ENCODE measurements at regions not wholly inside any gene's neighbourhood (a gene's known extent, or its start where the extent isn't known, plus 50 kb on each side); places are given as distances from the start of the nearest gene placed in this dataset.

DNA sequence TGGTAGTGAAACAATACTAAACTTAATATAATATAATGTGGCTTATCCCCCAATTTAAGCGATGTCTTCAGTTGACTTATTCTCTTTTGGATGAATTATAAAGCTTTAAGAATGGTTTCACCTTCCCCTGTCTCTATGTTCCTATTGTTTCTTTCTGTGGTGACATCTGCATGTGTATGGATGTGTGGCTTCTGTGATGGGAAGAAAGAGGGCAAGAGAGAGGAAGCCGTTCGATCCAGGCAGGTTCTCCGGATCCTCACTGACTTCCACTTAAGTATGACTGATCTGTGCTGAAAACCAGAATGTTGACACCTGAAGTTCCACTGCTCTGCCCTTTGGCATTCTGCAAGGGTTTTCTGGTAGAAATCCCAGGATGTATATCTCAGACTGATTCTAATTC, 1150.8 kb downstream of the STPG2 start:
- WGBS (ENCODE audit: insufficient coverage), result 89% methylated on average over 3 of the region's 4 CpGs

DNA sequence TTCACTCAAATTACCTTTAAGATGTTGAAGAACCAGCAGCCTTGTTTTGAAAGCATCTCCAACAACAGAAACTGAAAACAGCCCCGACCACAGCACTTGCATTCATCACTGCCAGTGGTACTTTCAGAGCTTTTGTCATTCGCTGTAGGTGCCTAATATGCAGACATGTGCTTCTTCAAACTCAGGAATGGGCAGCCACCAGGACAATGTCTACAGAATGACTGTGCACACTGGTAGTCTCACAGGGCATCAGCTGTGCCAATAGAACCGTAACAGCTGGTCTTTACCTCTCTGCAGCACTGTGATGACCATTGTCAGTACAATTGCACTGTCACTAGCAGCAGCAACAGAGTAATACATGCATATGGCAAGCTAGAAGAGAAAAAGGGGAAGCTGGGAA, 1149.7 kb downstream of the STPG2 start:
- no peak overlapping the region for H3K9ac ChIP-seq (ENCODE audit: insufficient read depth, low read length, poor library complexity, severe bottlenecking)
- Mint-ChIP-seq H3K4me3 (no peak overlapping the region), H3K27me3 (ENCODE audit: low read depth in 3 of 3) (no peaks in the 10 kb centered on the region), H3K27ac (no peak overlapping the region), H3K9me3 (peaks cover under 1 to 8% (median 5%) of the 10 kb centered on the region in 7 donors), H3K36me3 (no peaks in the 10 kb centered on the region), H3K4me1 (no peaks in the 10 kb centered on the region)
- peaks cover 0 to 7% of the 10 kb centered on the region in 2 donors for H3K9me3 ChIP-seq (replicated peaks in 1 of 2; ENCODE audit: control insufficient read depth in 1 of 2, insufficient read depth in 1 of 2, low read length in 2 of 2)
- WGBS (ENCODE audit: insufficient coverage), result 77% methylated on average over 3 of the region's 3 CpGs
- TF ChIP-seq, protein P1, sequence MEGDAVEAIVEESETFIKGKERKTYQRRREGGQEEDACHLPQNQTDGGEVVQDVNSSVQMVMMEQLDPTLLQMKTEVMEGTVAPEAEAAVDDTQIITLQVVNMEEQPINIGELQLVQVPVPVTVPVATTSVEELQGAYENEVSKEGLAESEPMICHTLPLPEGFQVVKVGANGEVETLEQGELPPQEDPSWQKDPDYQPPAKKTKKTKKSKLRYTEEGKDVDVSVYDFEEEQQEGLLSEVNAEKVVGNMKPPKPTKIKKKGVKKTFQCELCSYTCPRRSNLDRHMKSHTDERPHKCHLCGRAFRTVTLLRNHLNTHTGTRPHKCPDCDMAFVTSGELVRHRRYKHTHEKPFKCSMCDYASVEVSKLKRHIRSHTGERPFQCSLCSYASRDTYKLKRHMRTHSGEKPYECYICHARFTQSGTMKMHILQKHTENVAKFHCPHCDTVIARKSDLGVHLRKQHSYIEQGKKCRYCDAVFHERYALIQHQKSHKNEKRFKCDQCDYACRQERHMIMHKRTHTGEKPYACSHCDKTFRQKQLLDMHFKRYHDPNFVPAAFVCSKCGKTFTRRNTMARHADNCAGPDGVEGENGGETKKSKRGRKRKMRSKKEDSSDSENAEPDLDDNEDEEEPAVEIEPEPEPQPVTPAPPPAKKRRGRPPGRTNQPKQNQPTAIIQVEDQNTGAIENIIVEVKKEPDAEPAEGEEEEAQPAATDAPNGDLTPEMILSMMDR (IDR thresholded peaks at IDR 0.05), result no peak
- intact Hi-C loops (cut with micrococcal nuclease), result no loop called here
- no peaks in the 10 kb centered on the region for H3K4me1 ChIP-seq (ENCODE audit: control insufficient read depth in 1 of 2, insufficient read depth in 2 of 2, low read length in 2 of 2)
- no peak overlapping the region for H3K4me3 ChIP-seq (replicated peaks in 1 of 3; ENCODE audit: low read depth in 2 of 3, low read length in 3 of 3)
- H4K20me1 ChIP-seq (ENCODE audit: insufficient read depth, low read length), result no peaks in the 10 kb centered on the region
- no peak for DNase-seq
- H3K27me3 ChIP-seq (ENCODE audit: control insufficient read depth in 2 of 2, insufficient read depth in 2 of 2, low read length in 2 of 2), result no peaks in the 10 kb centered on the region
- H3K27ac ChIP-seq (ENCODE audit: low read depth in 1 of 2, low read length in 2 of 2), result no peak overlapping the region
- no peak overlapping the region for H3K4me2 ChIP-seq (replicated peaks; ENCODE audit: extremely low read depth, low read length, poor library complexity, severe bottlenecking)
- no peaks in the 10 kb centered on the region for H3K36me3 ChIP-seq (replicated peaks in 1 of 2; ENCODE audit: control insufficient read depth in 1 of 2, insufficient read depth in 2 of 2, low read length in 2 of 2)
- no peaks in the 10 kb centered on the region for H3K79me2 ChIP-seq (ENCODE audit: insufficient read depth, low read length)
- no peak overlapping the region for H2AFZ ChIP-seq (ENCODE audit: insufficient read depth, low read depth, low read length, poor library complexity, severe bottlenecking)

More for the DNA sequence above, 1150.8 kb downstream of the STPG2 start:
- intact Hi-C loops (cut with micrococcal nuclease), result no loop called here
- H3K27ac ChIP-seq (ENCODE audit: low read depth in 1 of 2, low read length in 2 of 2), result no peak overlapping the region
- no peaks in the 10 kb centered on the region for H3K27me3 ChIP-seq (ENCODE audit: control insufficient read depth in 2 of 2, insufficient read depth in 2 of 2, low read length in 2 of 2)
- no peak overlapping the region for H3K4me2 ChIP-seq (replicated peaks; ENCODE audit: extremely low read depth, low read length, poor library complexity, severe bottlenecking)
- Mint-ChIP-seq H3K4me3 (no peak overlapping the region), H3K27me3 (ENCODE audit: low read depth in 3 of 3) (no peaks in the 10 kb centered on the region), H3K27ac (no peak overlapping the region), H3K9me3 (peaks cover 4 to 8% (median 5%) of the 10 kb centered on the region in 7 donors), H3K4me1 (no peaks in the 10 kb centered on the region), H3K36me3 (no peaks in the 10 kb centered on the region)
- TF ChIP-seq, protein P1 (IDR thresholded peaks at IDR 0.05), result no peak
- H3K4me1 ChIP-seq (ENCODE audit: control insufficient read depth in 1 of 2, insufficient read depth in 2 of 2, low read length in 2 of 2), result no peaks in the 10 kb centered on the region
- H3K9me3 ChIP-seq (replicated peaks in 1 of 2; ENCODE audit: control insufficient read depth in 1 of 2, insufficient read depth in 1 of 2, low read length in 2 of 2), result peaks cover 0 to 7% of the 10 kb centered on the region in 2 donors
- no peak overlapping the region for H3K4me3 ChIP-seq (replicated peaks in 1 of 3; ENCODE audit: low read depth in 2 of 3, low read length in 3 of 3)
- no peaks in the 10 kb centered on the region for H3K36me3 ChIP-seq (replicated peaks in 1 of 2; ENCODE audit: control insufficient read depth in 1 of 2, insufficient read depth in 2 of 2, low read length in 2 of 2)
- no peak overlapping the region for H2AFZ ChIP-seq (ENCODE audit: insufficient read depth, low read depth, low read length, poor library complexity, severe bottlenecking)
- DNase-seq, result no peak
- H3K9ac ChIP-seq (ENCODE audit: insufficient read depth, low read length, poor library complexity, severe bottlenecking), result no peak overlapping the region
- H3K79me2 ChIP-seq (ENCODE audit: insufficient read depth, low read length), result no peaks in the 10 kb centered on the region
- no peaks in the 10 kb centered on the region for H4K20me1 ChIP-seq (ENCODE audit: insufficient read depth, low read length)
